ENCODE measurements at regions not wholly inside any gene's neighbourhood (a gene's known extent, or its start where the extent isn't known, plus 50 kb on each side); places are given as distances from the start of the nearest gene placed in this dataset.

DNA sequence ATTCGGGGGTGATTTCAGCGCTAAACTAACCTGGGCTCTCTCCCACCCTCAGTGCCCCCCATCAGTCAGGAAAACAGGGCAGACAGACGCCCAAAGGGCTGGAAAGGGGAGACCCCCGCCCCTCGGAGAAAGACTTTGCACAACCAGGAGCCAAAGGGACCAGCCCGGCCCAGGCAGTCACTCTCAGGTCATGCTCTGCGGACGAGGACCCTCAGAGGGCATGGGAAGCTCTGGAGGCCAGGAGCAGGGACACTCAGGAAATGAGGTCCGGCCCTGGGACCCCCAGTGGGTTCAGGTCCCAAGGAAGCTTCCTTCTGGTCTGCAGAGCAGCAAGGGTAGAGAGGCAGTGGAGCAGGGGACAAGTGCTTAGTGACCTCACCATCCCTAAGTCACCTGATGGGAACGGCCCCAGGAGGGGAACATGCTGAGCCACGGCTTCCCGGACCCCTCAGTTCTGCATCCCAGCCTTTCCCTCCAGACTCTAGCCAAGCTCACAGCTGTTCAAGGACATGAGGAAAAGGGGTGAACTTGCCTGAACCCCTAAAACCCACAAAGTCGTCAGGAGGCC, 88.0 kb upstream of the GPC1 start:
- Histone ChIP-seq H4K91ac (ENCODE audit: insufficient read depth, low read depth, low read length) (no peak overlapping the region), H3K14ac (replicated peaks; ENCODE audit: low read depth, low read length) (no peak overlapping the region), H3K4me1 (ENCODE audit: control insufficient read depth, insufficient read depth, low read length) (no peaks in the 10 kb centered on the region; the same call in 1 of the 2 replicates), H2BK5ac (ENCODE audit: low read depth, low read length, poor library complexity, severe bottlenecking) (no peak overlapping the region), H3K23ac (ENCODE audit: low read depth, low read length) (no peak overlapping the region), H3K79me1 (ENCODE audit: low read depth in 1 of 2, low read length in 2 of 2) (no peaks in the 10 kb centered on the region), H2BK15ac (ENCODE audit: low read depth, low read length) (no peak overlapping the region), H3K4me3 (ENCODE audit: insufficient read depth, low read depth, low read length) (no peak overlapping the region), H3K4ac (ENCODE audit: low read depth, low read length) (no peak overlapping the region), H3K9ac (ENCODE audit: low read depth, low read length) (no peak overlapping the region), H3K36me3 (ENCODE audit: control insufficient read depth, insufficient read depth, low read length) (no peaks in the 10 kb centered on the region), H3K9me1 (ENCODE audit: insufficient read depth, low read length) (no peaks in the 10 kb centered on the region), H3K4me2 (ENCODE audit: low read depth, low read length) (no peak overlapping the region), H3K27ac (ENCODE audit: insufficient read depth, low read length) (no peak overlapping the region), H2BK120ac (ENCODE audit: low read depth, low read length) (no peak overlapping the region), H3K27me3 (ENCODE audit: control insufficient read depth, insufficient read depth, low read length) (peaks cover 36% of the 10 kb centered on the region), H3K9me3 (ENCODE audit: control insufficient read depth, insufficient read depth, low read length) (peaks cover 15% of the 10 kb centered on the region), H3K56ac (ENCODE audit: extremely low read depth, insufficient read depth, low read length) (no peak overlapping the region), H2AFZ (replicated peaks; ENCODE audit: low read length, poor library complexity) (no peak overlapping the region), H3K18ac (ENCODE audit: low read depth, low read length) (no peak overlapping the region), H2BK20ac (ENCODE audit: low read depth, low read length) (no peak overlapping the region), H4K20me1 (ENCODE audit: insufficient read depth, low read length) (no peaks in the 10 kb centered on the region), H4K5ac (ENCODE audit: low read depth, low read length) (no peak overlapping the region), H2AK5ac (ENCODE audit: low read depth, low read length) (no peak overlapping the region), H2AK9ac (replicated peaks; ENCODE audit: low read depth, low read length, poor library complexity) (no peak overlapping the region), H4K8ac (ENCODE audit: low read depth in 2 of 2, low read length in 2 of 2) (no peak overlapping the region)
- ChIA-PET POLR2A (ENCODE audit: unreplicated experiment) (no interaction called here), CTCF (no interaction called here)
- in situ Hi-C loops (cut with MboI; ENCODE audit: low sequenced_read_pairs) (no loop called here), intact Hi-C loops (cut with micrococcal nuclease) (no loop called here), dilution Hi-C loops (cut with HindIII; ENCODE audit: low sequenced_read_pairs, unreplicated experiment) (no loop called here)
- no peak for ATAC-seq (ENCODE audit: low read depth)
- BruUV-seq (replicated peaks): no TSS peak
- no peak for DNase-seq
- no peak for TF ChIP-seq FOS (IDR thresholded peaks at IDR 0.05; ENCODE audit: low read depth, low read length)
- TF ChIP-seq, protein P1, sequence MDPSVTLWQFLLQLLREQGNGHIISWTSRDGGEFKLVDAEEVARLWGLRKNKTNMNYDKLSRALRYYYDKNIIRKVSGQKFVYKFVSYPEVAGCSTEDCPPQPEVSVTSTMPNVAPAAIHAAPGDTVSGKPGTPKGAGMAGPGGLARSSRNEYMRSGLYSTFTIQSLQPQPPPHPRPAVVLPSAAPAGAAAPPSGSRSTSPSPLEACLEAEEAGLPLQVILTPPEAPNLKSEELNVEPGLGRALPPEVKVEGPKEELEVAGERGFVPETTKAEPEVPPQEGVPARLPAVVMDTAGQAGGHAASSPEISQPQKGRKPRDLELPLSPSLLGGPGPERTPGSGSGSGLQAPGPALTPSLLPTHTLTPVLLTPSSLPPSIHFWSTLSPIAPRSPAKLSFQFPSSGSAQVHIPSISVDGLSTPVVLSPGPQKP (IDR thresholded peaks at IDR 0.05; ENCODE audit: borderline replicate concordance, low read depth, low read length): no peak
- TF ChIP-seq MAFK (IDR thresholded peaks at IDR 0.05; ENCODE audit: low read depth, low read length): no peak
- no peak for TF ChIP-seq MAZ (IDR thresholded peaks at IDR 0.05; ENCODE audit: borderline replicate concordance, low read depth, low read length)
- no peak for TF ChIP-seq RAD21 (IDR thresholded peaks at IDR 0.05; ENCODE audit: low read length)
- TF ChIP-seq MXI1 (IDR thresholded peaks at IDR 0.05; ENCODE audit: borderline replicate concordance, low read depth, low read length): no peak
- no peak for TF ChIP-seq BHLHE40 (IDR thresholded peaks at IDR 0.05; ENCODE audit: low read depth, low read length)
- no peak for TF ChIP-seq RCOR1 (IDR thresholded peaks at IDR 0.05; ENCODE audit: insufficient replicate concordance, low read length)
- no peak for TF ChIP-seq SMC3 (IDR thresholded peaks at IDR 0.05; ENCODE audit: low read depth, low read length)
- TF ChIP-seq NFE2L2 (IDR thresholded peaks at IDR 0.05; ENCODE audit: low read depth, low read length): no peak
- no peak for TF ChIP-seq CHD1 (IDR thresholded peaks at IDR 0.05; ENCODE audit: low read depth, low read length)
- TF ChIP-seq, protein P2, sequence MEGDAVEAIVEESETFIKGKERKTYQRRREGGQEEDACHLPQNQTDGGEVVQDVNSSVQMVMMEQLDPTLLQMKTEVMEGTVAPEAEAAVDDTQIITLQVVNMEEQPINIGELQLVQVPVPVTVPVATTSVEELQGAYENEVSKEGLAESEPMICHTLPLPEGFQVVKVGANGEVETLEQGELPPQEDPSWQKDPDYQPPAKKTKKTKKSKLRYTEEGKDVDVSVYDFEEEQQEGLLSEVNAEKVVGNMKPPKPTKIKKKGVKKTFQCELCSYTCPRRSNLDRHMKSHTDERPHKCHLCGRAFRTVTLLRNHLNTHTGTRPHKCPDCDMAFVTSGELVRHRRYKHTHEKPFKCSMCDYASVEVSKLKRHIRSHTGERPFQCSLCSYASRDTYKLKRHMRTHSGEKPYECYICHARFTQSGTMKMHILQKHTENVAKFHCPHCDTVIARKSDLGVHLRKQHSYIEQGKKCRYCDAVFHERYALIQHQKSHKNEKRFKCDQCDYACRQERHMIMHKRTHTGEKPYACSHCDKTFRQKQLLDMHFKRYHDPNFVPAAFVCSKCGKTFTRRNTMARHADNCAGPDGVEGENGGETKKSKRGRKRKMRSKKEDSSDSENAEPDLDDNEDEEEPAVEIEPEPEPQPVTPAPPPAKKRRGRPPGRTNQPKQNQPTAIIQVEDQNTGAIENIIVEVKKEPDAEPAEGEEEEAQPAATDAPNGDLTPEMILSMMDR (conservative IDR thresholded peaks at IDR 0.05; ENCODE audit: low read depth, low read length): no peak
- no peak for TF ChIP-seq POLR2A (IDR thresholded peaks at IDR 0.05; ENCODE audit: low read depth, low read length)
- TF ChIP-seq RFX5 (IDR thresholded peaks at IDR 0.05; ENCODE audit: low read depth, low read length): no peak
- TF ChIP-seq CEBPB (IDR thresholded peaks at IDR 0.05; ENCODE audit: low read depth, low read length): no peak
- WGBS, 2 experiments (ENCODE audit: extremely low coverage in 2 of 2, insufficient read length in 1 of 2): 57% methylated on average over 3 of the region's 13 CpGs; no CpG with 5 or more reads in 1 of the 2 experiments

Measured in IMR-90 (cell line).